Urinary bladder (tissue), 3 donors: ENCODE measurements at regions not wholly inside any gene's neighbourhood (a gene's known extent, or its start where the extent isn't known, plus 50 kb on each side); places are given as distances from the start of the nearest gene placed in this dataset.

ENCODE experiments used
- DNase-seq: peaks from one replicate; pipeline ENCODE4 v3.0.0-alpha.2; 2015; ENCODE audit errors: extremely low spot score
- H3K27ac ChIP-seq: one replicate; pipeline ENCODE4 v1.5.1; 2013; ENCODE audit warnings: low read depth, mild to moderate bottlenecking, moderate library complexity
- H3K36me3 ChIP-seq: one replicate; pipeline ENCODE4 v1.6.1; 2013; ENCODE audit warnings: mild to moderate bottlenecking, moderate library complexity; ENCODE audit not compliant: insufficient read depth
- H3K4me1 ChIP-seq: one replicate; pipeline ENCODE4 v1.6.1; 2013; ENCODE audit warnings: mild to moderate bottlenecking, moderate library complexity; ENCODE audit not compliant: insufficient read depth
- H3K4me3 ChIP-seq: one replicate; pipeline ENCODE4 v1.5.1; 2013; ENCODE audit warnings: low read depth, low read length
- WGBS: extraction: QIAGEN DNeasy Blood & Tissue Kit; methylation state at CpG from one replicate; pipeline ENCODE4 v1.1.7; 2013; 5-methylcytosine and 5-hydroxymethylcytosine counted together
- donor health status: healthy with polysubstance abuse.
- donor health status: healthy.

- WGBS, result 45% methylated on average over 3 of the region's 3 CpGs
- Histone ChIP-seq H3K4me3 (no peak overlapping the region), H3K36me3 (no peaks in the 10 kb centered on the region), H3K4me1 (peaks cover 1% of the 10 kb centered on the region), H3K27ac (no peak overlapping the region)
- DNase-seq, result no peak
Measured at GRCh38 chr5:106862450-106863193, 808.1 kb downstream of the EFNA5 start.

- Histone ChIP-seq H3K36me3 (no peaks in the 10 kb centered on the region), H3K4me3 (no peak overlapping the region), H3K4me1 (peaks cover 1% of the 10 kb centered on the region), H3K27ac (no peak overlapping the region)
- 59% methylated on average over 3 of the region's 3 CpGs for WGBS
- DNase-seq, result no peak
Measured at GRCh38 chr5:106860398-106861044, 810.2 kb downstream of the EFNA5 start.

- Histone ChIP-seq H3K4me3 (no peak overlapping the region), H3K4me1 (peaks cover 1% of the 10 kb centered on the region), H3K27ac (no peak overlapping the region), H3K36me3 (no peaks in the 10 kb centered on the region)
- 63% methylated on average over 2 of the region's 2 CpGs for WGBS
- DNase-seq, result no peak
Measured at GRCh38 chr5:106858616-106859015, 812.1 kb downstream of the EFNA5 start.

GRCh38 chr5:106854922-106855321 is 815.8 kb downstream of the EFNA5 start:
- WGBS, result 95% methylated on average over 3 of the region's 3 CpGs
- no peak for DNase-seq
- Histone ChIP-seq H3K4me3 (no peak overlapping the region), H3K27ac (no peak overlapping the region), H3K4me1 (no peaks in the 10 kb centered on the region), H3K36me3 (no peaks in the 10 kb centered on the region)

- H3K4me3 ChIP-seq, result no peak overlapping the region
- H3K4me1 ChIP-seq, result no peaks in the 10 kb centered on the region
- DNase-seq, result no peak
- WGBS, result 98% methylated on average over 1 of the region's 1 CpG
- no peak overlapping the region for H3K27ac ChIP-seq
- H3K36me3 ChIP-seq, result no peaks in the 10 kb centered on the region
Measured at GRCh38 chr5:106854105-106854687, 816.5 kb downstream of the EFNA5 start.

- WGBS, result 72% methylated on average over 4 of the region's 4 CpGs
Measured at GRCh38 chr5:106853266-106853665, 817.5 kb downstream of the EFNA5 start.

GRCh38 chr5:106849266-106849665 is 821.5 kb downstream of the EFNA5 start:
- Histone ChIP-seq H3K27ac (no peak overlapping the region), H3K36me3 (no peaks in the 10 kb centered on the region), H3K4me1 (no peaks in the 10 kb centered on the region), H3K4me3 (no peak overlapping the region)
- DNase-seq, result no peak
- WGBS, result 57% methylated on average over 3 of the region's 3 CpGs

More at GRCh38 chr5:106853266-106853665, 817.5 kb downstream of the EFNA5 start:
- Histone ChIP-seq H3K4me1 (no peaks in the 10 kb centered on the region), H3K27ac (no peak overlapping the region), H3K36me3 (no peaks in the 10 kb centered on the region), H3K4me3 (no peak overlapping the region)
- no peak for DNase-seq

GRCh38 chr5:106843812-106844416 is 826.8 kb downstream of the EFNA5 start:
- H3K36me3 ChIP-seq, result no peaks in the 10 kb centered on the region
- H3K4me1 ChIP-seq, result no peaks in the 10 kb centered on the region
- H3K27ac ChIP-seq, result no peak overlapping the region
- WGBS, result 88% methylated on average over 4 of the region's 4 CpGs
- no peak overlapping the region for H3K4me3 ChIP-seq
- DNase-seq, result no peak

GRCh38 chr5:106833517-106833916 is 837.2 kb downstream of the EFNA5 start:
- Histone ChIP-seq H3K4me3 (no peak overlapping the region), H3K4me1 (no peaks in the 10 kb centered on the region), H3K36me3 (no peaks in the 10 kb centered on the region), H3K27ac (no peak overlapping the region)
- WGBS, result 65% methylated on average over 3 of the region's 3 CpGs
- DNase-seq, result no peak

- Histone ChIP-seq H3K36me3 (no peaks in the 10 kb centered on the region), H3K4me3 (no peak overlapping the region), H3K27ac (no peak overlapping the region), H3K4me1 (no peaks in the 10 kb centered on the region)
- 97% methylated on average over 1 of the region's 1 CpG for WGBS
- DNase-seq, result no peak
Measured at GRCh38 chr5:106827061-106827460, 843.7 kb downstream of the EFNA5 start.

GRCh38 chr5:106825374-106825773 is 845.4 kb downstream of the EFNA5 start:
- WGBS, result 82% methylated on average over 2 of the region's 2 CpGs

GRCh38 chr5:106822851-106823250 is 847.9 kb downstream of the EFNA5 start:
- 60% methylated on average over 1 of the region's 1 CpG for WGBS
- H3K4me3 ChIP-seq, result no peak overlapping the region
- H3K4me1 ChIP-seq, result no peaks in the 10 kb centered on the region
- H3K27ac ChIP-seq, result no peak overlapping the region
- no peaks in the 10 kb centered on the region for H3K36me3 ChIP-seq
- no peak for DNase-seq

More at GRCh38 chr5:106825374-106825773, 845.4 kb downstream of the EFNA5 start:
- H3K36me3 ChIP-seq, result no peaks in the 10 kb centered on the region
- no peak overlapping the region for H3K27ac ChIP-seq
- no peak for DNase-seq
- no peak overlapping the region for H3K4me3 ChIP-seq
- H3K4me1 ChIP-seq, result no peaks in the 10 kb centered on the region

- H3K27ac ChIP-seq, result no peak overlapping the region
- 87% methylated on average over 4 of the region's 4 CpGs for WGBS
- no peaks in the 10 kb centered on the region for H3K4me1 ChIP-seq
- no peak overlapping the region for H3K4me3 ChIP-seq
- H3K36me3 ChIP-seq, result no peaks in the 10 kb centered on the region
- DNase-seq, result no peak
Measured at GRCh38 chr5:106818552-106818951, 852.2 kb downstream of the EFNA5 start.

GRCh38 chr5:106814961-106815360 is 855.8 kb downstream of the EFNA5 start:
- H3K36me3 ChIP-seq, result no peaks in the 10 kb centered on the region
- H3K27ac ChIP-seq, result no peak overlapping the region
- 85% methylated on average over 2 of the region's 2 CpGs for WGBS
- no peak overlapping the region for H3K4me3 ChIP-seq
- no peaks in the 10 kb centered on the region for H3K4me1 ChIP-seq
- DNase-seq, result no peak
